Nephron (organoid): ENCODE measurements at regions not wholly inside any gene's neighbourhood (a gene's known extent, or its start where the extent isn't known, plus 50 kb on each side); places are given as distances from the start of the nearest gene placed in this dataset.

ENCODE experiments used
- H3K27ac Mint-ChIP-seq, 3 experiments: 2 replicates each; pipeline ENCODE4 v1.8.0; 2020; ENCODE audit warnings: mixed read lengths in 3 of 3, mild to moderate bottlenecking in 2 of 3, moderate library complexity in 1 of 3
- H3K27me3 Mint-ChIP-seq: 2 replicates; pipeline ENCODE4 v1.8.0; 2021; ENCODE audit warnings: low read depth, mild to moderate bottlenecking, moderate library complexity, mixed read lengths
- H3K36me3 Mint-ChIP-seq: 2 replicates; pipeline ENCODE4 v1.8.0; 2020; ENCODE audit warnings: low read depth, mixed read lengths
- H3K4me1 Mint-ChIP-seq: 2 replicates; pipeline ENCODE4 v1.8.0; 2020; ENCODE audit warnings: mixed read lengths
- H3K4me3 Mint-ChIP-seq, 3 experiments: 2 replicates each; pipeline ENCODE4 v1.8.0; 2020; ENCODE audit warnings: mild to moderate bottlenecking in 3 of 3, mixed read lengths in 3 of 3, moderate library complexity in 2 of 3
- H3K9me3 Mint-ChIP-seq: 2 replicates; pipeline ENCODE4 v1.8.0; 2020; ENCODE audit warnings: mixed read lengths
- CTCF ChIP-seq, 3 experiments: fragments of 200-600 bp; sonication (generic); IDR thresholded peaks; one replicate each; pipeline ENCODE4 v1.5.0; 2021; ENCODE audit warnings: antibody characterized with exemption in 3 of 3; ENCODE audit not compliant: unreplicated experiment in 3 of 3

- Mint-ChIP-seq H3K27ac (no peak overlapping the region), H3K27me3 (no peaks in the 10 kb centered on the region), H3K4me1 (no peaks in the 10 kb centered on the region), H3K4me3 (no peak overlapping the region), H3K9me3 (no peaks in the 10 kb centered on the region), H3K36me3 (no peaks in the 10 kb centered on the region)
- no peak for TF ChIP-seq CTCF (IDR thresholded peaks at IDR 0.05; ENCODE audit: unreplicated experiment in 3 of 3)
Observed at GRCh38 chr12:126233625-126234024, 1168.4 kb downstream of the AACS start.

DNA sequence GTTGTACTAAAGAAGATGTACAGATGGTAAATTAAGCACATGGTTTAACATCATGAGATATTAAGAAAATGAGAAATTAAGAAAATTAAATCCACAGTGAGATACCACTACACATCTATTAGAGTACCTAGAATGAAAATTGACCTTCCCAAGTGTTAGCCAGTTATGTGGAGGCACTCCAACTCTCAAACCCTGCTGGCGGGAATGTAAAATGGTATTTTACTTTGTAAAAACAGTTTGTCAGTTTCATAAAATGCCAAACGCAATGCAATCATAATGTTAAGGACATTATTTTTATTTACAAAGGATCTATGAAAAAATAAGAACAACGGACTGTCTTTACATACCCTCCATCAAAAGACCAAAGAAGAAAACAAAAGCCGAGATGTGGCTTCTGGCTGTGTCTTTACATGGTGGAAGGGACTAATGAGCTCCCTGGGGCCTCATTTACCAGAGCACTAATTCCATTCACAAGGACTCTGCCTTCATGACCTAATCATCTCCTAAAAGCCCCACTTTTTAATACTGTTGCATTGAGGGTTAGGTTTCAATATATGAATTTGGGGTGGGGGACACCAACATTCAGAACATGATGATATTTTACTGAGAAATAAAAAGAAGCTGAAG lies 1178.7 kb downstream of the AACS start:
- Mint-ChIP-seq H3K4me1 (no peaks in the 10 kb centered on the region), H3K27me3 (peaks cover 4% of the 10 kb centered on the region), H3K9me3 (peaks cover 7% of the 10 kb centered on the region), H3K4me3 (no peak overlapping the region), H3K27ac (no peak overlapping the region), H3K36me3 (no peaks in the 10 kb centered on the region)
- TF ChIP-seq CTCF (IDR thresholded peaks at IDR 0.05; ENCODE audit: unreplicated experiment in 3 of 3): no peak

DNA sequence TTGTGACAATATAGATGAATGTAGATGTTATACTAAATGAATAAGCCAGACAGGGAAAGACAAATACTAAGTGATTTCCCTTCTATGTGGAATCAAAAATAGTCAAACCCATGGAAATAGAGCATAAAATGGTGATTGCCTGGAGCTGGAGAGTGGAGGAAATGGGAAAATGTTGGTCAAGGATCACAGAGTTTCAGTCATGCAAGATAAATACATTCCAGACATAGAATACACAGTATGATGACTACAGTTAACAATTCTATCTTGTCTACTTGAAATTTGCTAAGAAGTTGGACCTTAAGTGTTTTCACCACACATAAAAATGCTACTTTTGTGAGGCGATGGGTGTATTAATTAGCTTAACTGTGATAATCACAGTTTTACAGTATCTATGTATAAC lies 1182.7 kb downstream of the AACS start:
- Mint-ChIP-seq H3K27ac (peak overlapping the region in 2 of 3 experiments; percentile 3 to 4), H3K27me3 (peaks cover 4% of the 10 kb centered on the region), H3K4me1 (no peaks in the 10 kb centered on the region), H3K9me3 (peaks cover 7% of the 10 kb centered on the region), H3K4me3 (no peak overlapping the region), H3K36me3 (no peaks in the 10 kb centered on the region)
- no peak for TF ChIP-seq CTCF (IDR thresholded peaks at IDR 0.05; ENCODE audit: unreplicated experiment in 3 of 3)

- Mint-ChIP-seq H3K27ac (no peak overlapping the region), H3K27me3 (peaks cover 4% of the 10 kb centered on the region), H3K36me3 (no peaks in the 10 kb centered on the region), H3K4me1 (no peaks in the 10 kb centered on the region), H3K9me3 (peaks cover 7% of the 10 kb centered on the region), H3K4me3 (no peak overlapping the region)
- no peak for TF ChIP-seq CTCF (IDR thresholded peaks at IDR 0.05; ENCODE audit: unreplicated experiment in 3 of 3)
Observed at GRCh38 chr12:126248871-126249403, 1183.7 kb downstream of the AACS start.

DNA sequence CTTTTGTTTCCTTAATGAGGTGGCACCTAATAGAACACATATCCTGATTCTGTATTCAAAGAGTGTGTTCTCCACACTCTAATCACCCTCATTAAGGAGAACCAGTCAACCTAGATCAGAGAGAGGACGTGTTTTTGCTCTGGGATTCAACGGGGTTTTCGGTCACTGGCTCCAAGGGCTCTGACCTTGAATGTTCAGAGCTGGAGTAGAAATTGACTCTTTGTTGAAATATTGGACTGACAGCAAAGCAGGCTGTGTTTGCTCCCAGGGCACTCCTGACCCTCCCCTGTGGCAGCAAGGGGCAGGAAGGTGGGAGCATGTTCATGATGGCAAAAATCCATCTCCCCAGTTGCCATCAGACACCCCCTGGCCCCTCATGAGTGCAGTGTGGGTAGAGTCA lies 1193.0 kb downstream of the AACS start:
- Mint-ChIP-seq H3K36me3 (no peaks in the 10 kb centered on the region), H3K27me3 (peaks cover 18% of the 10 kb centered on the region), H3K27ac (no peak overlapping the region), H3K9me3 (no peaks in the 10 kb centered on the region), H3K4me3 (no peak overlapping the region), H3K4me1 (no peaks in the 10 kb centered on the region)
- no peak for TF ChIP-seq CTCF (IDR thresholded peaks at IDR 0.05; ENCODE audit: unreplicated experiment in 3 of 3)

- no peak overlapping the region for H3K27ac Mint-ChIP-seq
- TF ChIP-seq CTCF (IDR thresholded peaks at IDR 0.05; ENCODE audit: unreplicated experiment in 3 of 3): no peak
- no peaks in the 10 kb centered on the region for H3K36me3 Mint-ChIP-seq
- no peak overlapping the region for H3K4me3 Mint-ChIP-seq
- peaks cover 10% of the 10 kb centered on the region for H3K27me3 Mint-ChIP-seq
- H3K4me1 Mint-ChIP-seq: no peaks in the 10 kb centered on the region
- no peaks in the 10 kb centered on the region for H3K9me3 Mint-ChIP-seq
Observed at GRCh38 chr12:126262829-126263228, 1197.6 kb downstream of the AACS start.
